ENCODE measurements at regions not wholly inside any gene's neighbourhood (a gene's known extent, or its start where the extent isn't known, plus 50 kb on each side); places are given as distances from the start of the nearest gene placed in this dataset.
A peak's percentile ranks its signal among the peaks of the same experiment; 100 is the strongest.

- H3K4me3 ChIP-seq (ENCODE audit: low read depth, low read length), result no peak overlapping the region
- no peak for DNase-seq (ENCODE audit: low read depth)
- TF ChIP-seq, protein P1, sequence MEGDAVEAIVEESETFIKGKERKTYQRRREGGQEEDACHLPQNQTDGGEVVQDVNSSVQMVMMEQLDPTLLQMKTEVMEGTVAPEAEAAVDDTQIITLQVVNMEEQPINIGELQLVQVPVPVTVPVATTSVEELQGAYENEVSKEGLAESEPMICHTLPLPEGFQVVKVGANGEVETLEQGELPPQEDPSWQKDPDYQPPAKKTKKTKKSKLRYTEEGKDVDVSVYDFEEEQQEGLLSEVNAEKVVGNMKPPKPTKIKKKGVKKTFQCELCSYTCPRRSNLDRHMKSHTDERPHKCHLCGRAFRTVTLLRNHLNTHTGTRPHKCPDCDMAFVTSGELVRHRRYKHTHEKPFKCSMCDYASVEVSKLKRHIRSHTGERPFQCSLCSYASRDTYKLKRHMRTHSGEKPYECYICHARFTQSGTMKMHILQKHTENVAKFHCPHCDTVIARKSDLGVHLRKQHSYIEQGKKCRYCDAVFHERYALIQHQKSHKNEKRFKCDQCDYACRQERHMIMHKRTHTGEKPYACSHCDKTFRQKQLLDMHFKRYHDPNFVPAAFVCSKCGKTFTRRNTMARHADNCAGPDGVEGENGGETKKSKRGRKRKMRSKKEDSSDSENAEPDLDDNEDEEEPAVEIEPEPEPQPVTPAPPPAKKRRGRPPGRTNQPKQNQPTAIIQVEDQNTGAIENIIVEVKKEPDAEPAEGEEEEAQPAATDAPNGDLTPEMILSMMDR (IDR thresholded peaks at IDR 0.05; ENCODE audit: insufficient read depth, low read depth, low read length, missing control alignments), result no peak
Observed at GRCh38 chr7:18177129-18177814, 149.6 kb upstream of the PRPS1L1 start.

DNA sequence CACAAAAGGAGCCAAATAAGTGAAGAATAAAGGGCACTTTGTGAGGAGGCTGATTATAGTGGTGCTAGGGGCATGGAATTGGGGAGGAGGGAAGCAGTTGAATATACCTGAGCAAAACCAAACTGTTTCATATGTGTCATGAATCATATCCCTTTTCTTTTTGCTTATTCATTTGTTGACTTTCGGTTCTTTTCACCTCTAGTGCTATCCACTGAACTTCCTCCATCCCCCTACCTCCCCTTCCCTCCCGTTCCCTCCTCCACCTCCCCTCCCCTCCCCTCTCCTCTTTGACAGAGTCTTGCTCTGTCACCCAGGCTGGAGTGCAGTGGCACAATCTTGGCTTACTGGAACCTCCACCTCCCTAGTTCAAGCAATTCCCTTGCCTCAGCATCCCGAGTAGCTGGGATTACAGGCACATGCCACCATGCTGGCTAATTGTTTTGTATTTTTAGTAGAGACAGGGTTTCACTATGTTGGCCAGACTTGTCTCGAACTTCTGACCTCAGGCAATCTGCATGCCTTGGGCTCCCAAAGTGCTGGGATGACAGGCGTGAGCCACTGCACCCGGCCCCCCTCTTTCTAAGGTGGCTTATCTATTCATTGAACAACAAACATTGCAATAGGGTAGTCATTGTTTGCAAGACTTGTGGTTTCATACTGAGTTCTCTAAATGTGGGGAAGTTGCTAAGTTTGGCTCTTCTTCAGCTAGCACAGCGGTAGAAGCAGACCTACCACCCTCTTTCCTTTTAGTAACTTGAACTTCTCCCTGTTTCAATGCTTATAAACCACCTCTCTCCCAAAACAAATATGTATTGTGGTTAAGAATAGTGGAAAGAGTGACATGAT lies 150.4 kb upstream of the PRPS1L1 start:
- DNase-seq (ENCODE audit: low read depth), result peak; percentile 73
- TF ChIP-seq, protein P1 (IDR thresholded peaks at IDR 0.05; ENCODE audit: insufficient read depth, low read depth, low read length, missing control alignments), result no peak
- H3K4me3 ChIP-seq (ENCODE audit: low read depth, low read length), result no peak overlapping the region

GRCh38 chr7:18179093-18179492 lies 151.4 kb upstream of the PRPS1L1 start:
- no peak overlapping the region for H3K4me3 ChIP-seq (ENCODE audit: low read depth, low read length)
- DNase-seq (ENCODE audit: low read depth), result peak; percentile 5
- TF ChIP-seq, protein P1 (IDR thresholded peaks at IDR 0.05; ENCODE audit: insufficient read depth, low read depth, low read length, missing control alignments), result no peak

- no peak for DNase-seq (ENCODE audit: low read depth)
- TF ChIP-seq, protein P1 (IDR thresholded peaks at IDR 0.05; ENCODE audit: insufficient read depth, low read depth, low read length, missing control alignments), result no peak
- H3K4me3 ChIP-seq (ENCODE audit: low read depth, low read length), result no peak overlapping the region
Observed at GRCh38 chr7:18180685-18181084, 153.0 kb upstream of the PRPS1L1 start.

- no peak overlapping the region for H3K4me3 ChIP-seq (ENCODE audit: low read depth, low read length)
- TF ChIP-seq, protein P1 (IDR thresholded peaks at IDR 0.05; ENCODE audit: insufficient read depth, low read depth, low read length, missing control alignments), result no peak
- no peak for DNase-seq (ENCODE audit: low read depth)
Observed at GRCh38 chr7:18189500-18190126, 162.0 kb upstream of the PRPS1L1 start.

DNA sequence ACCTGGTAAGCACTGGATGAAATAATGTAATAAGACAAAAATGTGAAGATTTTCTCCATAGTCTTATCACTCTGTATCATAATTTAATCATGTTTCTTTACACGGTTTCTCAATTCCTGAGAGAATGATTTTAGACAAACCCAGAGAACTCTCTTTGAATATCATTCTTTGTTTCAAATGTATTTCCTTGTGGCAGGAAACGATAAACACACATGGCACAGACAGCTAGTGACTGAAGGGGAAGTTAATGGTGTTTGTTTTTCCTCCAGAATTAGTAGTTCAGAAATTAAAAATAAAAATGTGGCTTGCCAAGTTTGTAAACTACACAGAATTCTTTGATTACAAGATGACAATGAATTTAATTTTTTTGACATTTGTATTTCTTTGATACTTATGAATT lies 163.7 kb upstream of the PRPS1L1 start:
- no peak for DNase-seq (ENCODE audit: low read depth)
- TF ChIP-seq, protein P1 (IDR thresholded peaks at IDR 0.05; ENCODE audit: insufficient read depth, low read depth, low read length, missing control alignments), result no peak
- H3K4me3 ChIP-seq (ENCODE audit: low read depth, low read length), result no peak overlapping the region
